RWPE1 (cell line): ENCODE measurements at regions not wholly inside any gene's neighbourhood (a gene's known extent, or its start where the extent isn't known, plus 50 kb on each side); places are given as distances from the start of the nearest gene placed in this dataset.

Experiments
- CTCF ChIA-PET: fragments of 350-600 bp; sonication (Branson Sonifier 250); formaldehyde crosslinking; extraction: SDS; loops from one replicate; lab custom pipeline; 2021; lab: Yijun Ruan, JAX
- POLR2A ChIA-PET: fragments of 400-600 bp; formaldehyde crosslinking; extraction: SDS; loops from one replicate; lab custom pipeline; 2020; ENCODE audit warnings: antibody characterized with exemption; ENCODE audit not compliant: low non-redundant PET; lab: Yijun Ruan, JAX
- DNase-seq: peaks from one replicate; pipeline ENCODE4 v3.0.0; 2012; ENCODE audit warnings: low spot score
- H3K27ac ChIP-seq: fragments of 450-650 bp; 2 replicates; pipeline ENCODE4 v1.5.1; 2017
- CTCF ChIP-seq: fragments of 450-650 bp; conservative IDR thresholded peaks from 2 replicates; pipeline ENCODE4 v1.5.1; 2017; ENCODE audit warnings: low read depth, mild to moderate bottlenecking

- no peak for DNase-seq
- no peak overlapping the region for H3K27ac ChIP-seq
- ChIA-PET CTCF (no interaction called here), POLR2A (no interaction called here)
- TF ChIP-seq CTCF = no peak
Observed at GRCh38 chr3:168909260-168909659, 754.3 kb downstream of the MECOM start.

GRCh38 chr3:168895419-168895818 is 768.1 kb downstream of the MECOM start:
- H3K27ac ChIP-seq = no peak overlapping the region
- POLR2A ChIA-PET = no interaction called here
- no peak for DNase-seq
- TF ChIP-seq CTCF = no peak
- CTCF ChIA-PET = no interaction called here

GRCh38 chr3:168894214-168894613 is 769.3 kb downstream of the MECOM start:
- no peak overlapping the region for H3K27ac ChIP-seq
- no peak for DNase-seq
- ChIA-PET POLR2A (no interaction called here), CTCF (no interaction called here)
- TF ChIP-seq CTCF = no peak

- no peak overlapping the region for H3K27ac ChIP-seq
- TF ChIP-seq CTCF = no peak
- CTCF ChIA-PET = interaction anchor here (0.6 to 1.6 kb wide), 3 partner anchors 25 to 388 kb away, joined by 3 to 8 read pairs (median 3); no protein-coding TSS in a partner anchor
- POLR2A ChIA-PET = no interaction called here
- no peak for DNase-seq
Observed at GRCh38 chr3:168889666-168890065, 773.8 kb downstream of the MECOM start.

GRCh38 chr3:168888781-168889180 is 774.7 kb downstream of the MECOM start:
- no peak for DNase-seq
- POLR2A ChIA-PET = no interaction called here
- TF ChIP-seq CTCF = no peak
- H3K27ac ChIP-seq = no peak overlapping the region
- CTCF ChIA-PET = interaction anchor here (0.7 kb wide), 1 partner anchor 34 kb away, joined by 3 read pairs; no protein-coding TSS in a partner anchor

- CTCF ChIA-PET = no interaction called here
- POLR2A ChIA-PET = no interaction called here
Observed at GRCh38 chr3:168885028-168885427, 778.5 kb downstream of the MECOM start.

More at GRCh38 chr3:168885028-168885427, 778.5 kb downstream of the MECOM start:
- H3K27ac ChIP-seq = no peak overlapping the region
- no peak for DNase-seq
- TF ChIP-seq CTCF = no peak
